Hepatocyte (in vitro differentiated cells): ENCODE measurements at regions not wholly inside any gene's neighbourhood (a gene's known extent, or its start where the extent isn't known, plus 50 kb on each side); places are given as distances from the start of the nearest gene placed in this dataset.

Experiments
- DNase-seq: peaks from one replicate; pipeline ENCODE4 v3.0.0-alpha.2; 2016; ENCODE audit warnings: low spot score
- H2AFZ ChIP-seq: fragments of 200-600 bp; sonication (generic); 2 replicates; pipeline ENCODE4 v1.6.0; 2016; ENCODE audit warnings: antibody characterized with exemption, mild to moderate bottlenecking
- H3K27ac ChIP-seq: fragments of 200-600 bp; sonication (generic); 2 replicates; pipeline ENCODE4 v1.5.1; 2016; ENCODE audit warnings: mild to moderate bottlenecking
- H3K27me3 ChIP-seq: fragments of 200-600 bp; sonication (generic); 2 replicates; pipeline ENCODE4 v1.6.1; 2016
- H3K36me3 ChIP-seq: fragments of 200-600 bp; sonication (generic); replicated peaks from 2 replicates; pipeline ENCODE4 v1.5.1; 2016; ENCODE audit warnings: low read depth; ENCODE audit not compliant: insufficient read depth
- H3K4me1 ChIP-seq: fragments of 200-600 bp; sonication (generic); 2 replicates; pipeline ENCODE4 v1.5.1; 2016; ENCODE audit warnings: mild to moderate bottlenecking, moderate library complexity; ENCODE audit not compliant: insufficient read depth
- H3K4me2 ChIP-seq: fragments of 200-600 bp; sonication (generic); 2 replicates; pipeline ENCODE4 v1.6.0; 2016
- H3K4me3 ChIP-seq: fragments of 200-600 bp; sonication (generic); 2 replicates; pipeline ENCODE4 v1.5.1; 2016; ENCODE audit warnings: mild to moderate bottlenecking
- H3K79me2 ChIP-seq: fragments of 200-600 bp; sonication (generic); 2 replicates; pipeline ENCODE4 v1.6.0; 2017; ENCODE audit warnings: mild to moderate bottlenecking
- H3K9me2 ChIP-seq: fragments of 200-600 bp; sonication (generic); replicated peaks from 2 replicates; pipeline ENCODE4 v1.6.0; 2017; ENCODE audit warnings: mild to moderate bottlenecking; ENCODE audit not compliant: insufficient read depth
- H3K9me3 ChIP-seq: fragments of 200-600 bp; sonication (generic); 2 replicates; pipeline ENCODE4 v1.5.1; 2016; ENCODE audit warnings: low read depth, mild to moderate bottlenecking
- H4K20me1 ChIP-seq: fragments of 200-600 bp; sonication (generic); 2 replicates; pipeline ENCODE4 v1.6.0; 2016; ENCODE audit warnings: mild to moderate bottlenecking; ENCODE audit not compliant: insufficient read depth, poor library complexity, severe bottlenecking
- EZH2 ChIP-seq: fragments of 200-600 bp; sonication (generic); IDR thresholded peaks from 2 replicates; pipeline ENCODE4 v1.6.1; 2016; ENCODE audit warnings: antibody characterized with exemption, mild to moderate bottlenecking, borderline replicate concordance
- EZH2phosphoT487 ChIP-seq: fragments of 200-600 bp; sonication (generic); IDR thresholded peaks from one replicate; pipeline ENCODE4 v1.6.1; 2018; ENCODE audit warnings: antibody characterized with exemption, mild to moderate bottlenecking, low read depth, moderate library complexity; ENCODE audit not compliant: unreplicated experiment, severe bottlenecking
- WGBS: methylation state at CpG from one replicate; pipeline ENCODE4 v1.1.6; 2016; ENCODE audit warnings: low lambda C conversion rate; ENCODE audit errors: missing lambda C conversion rate; 5-methylcytosine and 5-hydroxymethylcytosine counted together
- TF ChIP-seq, protein P1 (sequence below): fragments of 200-600 bp; sonication (generic); IDR thresholded peaks from 2 replicates; pipeline ENCODE4 v1.5.1; 2016; ENCODE audit warnings: antibody characterized with exemption, mild to moderate bottlenecking; ENCODE audit not compliant: poor library complexity

DNA sequence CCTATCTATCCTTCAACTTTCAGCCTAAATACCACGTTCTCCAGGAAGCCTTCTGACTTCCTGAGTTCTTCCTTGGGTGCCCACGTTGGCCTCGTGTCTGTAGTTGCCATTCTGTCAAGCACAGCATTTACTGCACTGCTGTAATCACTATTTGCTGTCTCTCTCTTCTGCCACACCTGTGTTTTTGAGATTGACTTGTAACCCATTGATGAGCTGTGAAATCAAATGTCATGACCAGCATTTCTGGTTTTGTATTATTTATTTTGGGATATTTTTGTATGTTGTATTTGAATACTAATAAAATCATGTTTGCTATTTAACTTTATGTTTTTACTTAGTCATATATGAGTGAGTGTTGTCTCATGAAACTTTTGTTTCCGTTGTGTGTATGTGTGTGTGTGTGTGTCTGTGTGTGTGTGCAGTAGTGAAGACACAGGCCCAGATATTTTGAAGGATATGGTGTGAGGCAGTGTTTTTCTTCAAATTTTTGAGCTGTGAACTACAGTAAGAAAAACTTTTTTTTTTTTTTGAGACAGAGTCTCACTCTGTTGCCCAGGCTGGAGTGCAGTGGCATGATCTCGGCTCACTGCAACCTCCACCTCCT is 126.2 kb upstream of the SERBP1 start:
- Histone ChIP-seq H3K36me3 (no peaks in the 10 kb centered on the region), H3K4me2 (no peak overlapping the region)
- TF ChIP-seq, protein P1, sequence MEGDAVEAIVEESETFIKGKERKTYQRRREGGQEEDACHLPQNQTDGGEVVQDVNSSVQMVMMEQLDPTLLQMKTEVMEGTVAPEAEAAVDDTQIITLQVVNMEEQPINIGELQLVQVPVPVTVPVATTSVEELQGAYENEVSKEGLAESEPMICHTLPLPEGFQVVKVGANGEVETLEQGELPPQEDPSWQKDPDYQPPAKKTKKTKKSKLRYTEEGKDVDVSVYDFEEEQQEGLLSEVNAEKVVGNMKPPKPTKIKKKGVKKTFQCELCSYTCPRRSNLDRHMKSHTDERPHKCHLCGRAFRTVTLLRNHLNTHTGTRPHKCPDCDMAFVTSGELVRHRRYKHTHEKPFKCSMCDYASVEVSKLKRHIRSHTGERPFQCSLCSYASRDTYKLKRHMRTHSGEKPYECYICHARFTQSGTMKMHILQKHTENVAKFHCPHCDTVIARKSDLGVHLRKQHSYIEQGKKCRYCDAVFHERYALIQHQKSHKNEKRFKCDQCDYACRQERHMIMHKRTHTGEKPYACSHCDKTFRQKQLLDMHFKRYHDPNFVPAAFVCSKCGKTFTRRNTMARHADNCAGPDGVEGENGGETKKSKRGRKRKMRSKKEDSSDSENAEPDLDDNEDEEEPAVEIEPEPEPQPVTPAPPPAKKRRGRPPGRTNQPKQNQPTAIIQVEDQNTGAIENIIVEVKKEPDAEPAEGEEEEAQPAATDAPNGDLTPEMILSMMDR = no peak
- TF ChIP-seq EZH2 (no peak), EZH2phosphoT487 (no peak)

GRCh38 chr1:67557696-67558448 is 127.1 kb upstream of the GADD45A start:
- H2AFZ ChIP-seq = no peak overlapping the region
- no peak overlapping the region for H3K4me3 ChIP-seq
- no peaks in the 10 kb centered on the region for H3K4me1 ChIP-seq
- 89% methylated on average over 11 of the region's 11 CpGs for WGBS
- H3K4me2 ChIP-seq = no peak overlapping the region
- no peaks in the 10 kb centered on the region for H3K36me3 ChIP-seq
- TF ChIP-seq EZH2 (no peak), EZH2phosphoT487 (no peak)
- TF ChIP-seq, protein P1 = no peak
- no peaks in the 10 kb centered on the region for H3K79me2 ChIP-seq
- no peaks in the 10 kb centered on the region for H4K20me1 ChIP-seq
- DNase-seq = no peak
- H3K9me3 ChIP-seq = no peaks in the 10 kb centered on the region
- no peak overlapping the region for H3K27ac ChIP-seq
- H3K9me2 ChIP-seq = no peaks in the 10 kb centered on the region
- no peaks in the 10 kb centered on the region for H3K27me3 ChIP-seq

More for the DNA sequence above, 126.2 kb upstream of the SERBP1 start:
- Histone ChIP-seq H3K27ac (no peak overlapping the region), H3K9me2 (no peaks in the 10 kb centered on the region), H3K9me3 (no peaks in the 10 kb centered on the region), H3K4me3 (no peak overlapping the region), H2AFZ (no peak overlapping the region), H3K79me2 (no peaks in the 10 kb centered on the region), H3K4me1 (no peaks in the 10 kb centered on the region), H3K27me3 (no peaks in the 10 kb centered on the region), H4K20me1 (no peaks in the 10 kb centered on the region)
- WGBS = 67% methylated on average over 5 of the region's 5 CpGs
- no peak for DNase-seq

DNA sequence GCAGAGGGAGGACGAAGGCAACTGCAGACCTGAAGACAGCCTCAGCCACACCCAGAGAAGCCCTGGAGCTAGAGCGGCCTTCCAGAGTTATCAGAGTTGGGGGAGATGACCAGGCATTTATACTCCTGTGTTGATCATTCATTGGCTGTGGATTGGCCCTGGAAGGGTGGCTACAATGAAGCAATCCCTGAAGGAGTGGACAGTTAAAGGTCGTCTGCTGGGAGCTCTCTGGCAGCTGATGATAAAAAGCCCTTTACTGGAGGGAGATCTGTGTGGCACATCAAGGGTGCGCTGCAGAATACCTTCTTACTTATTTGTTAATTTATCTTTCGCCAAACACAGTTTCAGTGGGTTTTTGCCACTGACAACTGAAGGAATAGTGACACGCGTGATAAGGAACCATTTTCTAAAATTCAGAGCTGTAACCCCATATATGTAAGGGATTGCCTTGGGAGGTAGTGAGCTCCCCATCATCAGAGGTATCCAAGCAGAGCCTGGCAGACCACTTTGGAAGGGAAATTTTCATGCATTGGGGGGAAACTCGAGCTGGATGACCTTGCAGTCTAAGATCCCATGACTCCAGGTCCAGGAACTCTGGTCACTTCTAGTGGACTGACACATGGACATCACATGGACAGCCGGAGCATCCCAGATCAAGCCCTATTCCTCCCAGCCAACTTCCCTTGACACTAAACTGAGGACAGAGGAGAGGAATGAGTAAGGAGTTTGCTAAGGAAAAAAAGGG is 126.4 kb upstream of the GADD45A start:
- H3K27ac ChIP-seq = no peak overlapping the region
- WGBS = 88% methylated on average over 9 of the region's 9 CpGs
- no peaks in the 10 kb centered on the region for H3K79me2 ChIP-seq
- no peak overlapping the region for H3K4me2 ChIP-seq
- no peaks in the 10 kb centered on the region for H3K4me1 ChIP-seq
- no peak overlapping the region for H2AFZ ChIP-seq
- H3K4me3 ChIP-seq = no peak overlapping the region
- H3K9me3 ChIP-seq = no peaks in the 10 kb centered on the region
- TF ChIP-seq EZH2phosphoT487 = no peak
- TF ChIP-seq EZH2 = no peak
- TF ChIP-seq, protein P1 = no peak
- H4K20me1 ChIP-seq = no peaks in the 10 kb centered on the region
- DNase-seq = no peak
- no peaks in the 10 kb centered on the region for H3K27me3 ChIP-seq
- no peaks in the 10 kb centered on the region for H3K36me3 ChIP-seq
- H3K9me2 ChIP-seq = no peaks in the 10 kb centered on the region
